MM.1S (cell line): ENCODE measurements at regions not wholly inside any gene's neighbourhood (a gene's known extent, or its start where the extent isn't known, plus 50 kb on each side); places are given as distances from the start of the nearest gene placed in this dataset.

Experiments used
- DNase-seq: peaks from one replicate; pipeline ENCODE4 v3.0.0-alpha.2; 2015
- H2AFZ ChIP-seq: fragments of 300-600 bp; sonication (generic); 2 replicates; pipeline ENCODE4 v1.6.0; 2016; ENCODE audit warnings: antibody characterized with exemption, low read length
- H3F3A ChIP-seq: fragments of 300-600 bp; sonication (generic); 2 replicates; pipeline ENCODE4 v1.6.1; 2016; ENCODE audit warnings: mild to moderate bottlenecking, antibody characterized with exemption, low read length, moderate library complexity, mixed read lengths; ENCODE audit not compliant: insufficient read depth
- H3K27ac ChIP-seq: fragments of 300-600 bp; sonication (generic); 2 replicates; pipeline ENCODE4 v1.5.1; 2016; ENCODE audit warnings: mild to moderate bottlenecking, low read length
- H3K27me3 ChIP-seq: fragments of 300-600 bp; sonication (generic); replicated peaks from 2 replicates; pipeline ENCODE4 v1.6.0; 2016; ENCODE audit warnings: low read length; ENCODE audit not compliant: insufficient read depth
- H3K36me3 ChIP-seq: fragments of 300-600 bp; sonication (generic); replicated peaks from 2 replicates; pipeline ENCODE4 v1.6.1; 2016; ENCODE audit warnings: mild to moderate bottlenecking, low read length, mixed read lengths; ENCODE audit not compliant: insufficient read depth
- H3K4me1 ChIP-seq: fragments of 300-600 bp; sonication (generic); 2 replicates; pipeline ENCODE4 v1.6.1; 2016; ENCODE audit warnings: low read length, mixed read lengths
- H3K4me2 ChIP-seq: fragments of 300-600 bp; sonication (generic); 2 replicates; pipeline ENCODE4 v1.6.0; 2016; ENCODE audit warnings: low read depth, low read length
- H3K4me3 ChIP-seq: fragments of 300-600 bp; sonication (generic); 2 replicates; pipeline ENCODE4 v1.5.1; 2016; ENCODE audit warnings: low read length, mixed read lengths
- H3K79me2 ChIP-seq: fragments of 300-600 bp; sonication (generic); 2 replicates; pipeline ENCODE4 v1.6.1; 2016; ENCODE audit warnings: mixed run types, low read length, mixed read lengths
- H3K9ac ChIP-seq: fragments of 300-600 bp; sonication (generic); 2 replicates; pipeline ENCODE4 v1.6.1; 2016; ENCODE audit warnings: low read length, mixed read lengths
- H3K9me2 ChIP-seq: fragments of 300-600 bp; sonication (generic); replicated peaks from 2 replicates; pipeline ENCODE4 v1.6.1; 2016; ENCODE audit warnings: mild to moderate bottlenecking, low read length, mixed read lengths; ENCODE audit not compliant: insufficient read depth
- H3K9me3 ChIP-seq: fragments of 300-600 bp; sonication (generic); replicated peaks from 2 replicates; pipeline ENCODE4 v1.6.1; 2016; ENCODE audit warnings: mild to moderate bottlenecking, low read length, mixed read lengths; ENCODE audit not compliant: insufficient read depth
- H4K20me1 ChIP-seq: fragments of 300-600 bp; sonication (generic); 2 replicates; pipeline ENCODE4 v1.6.1; 2016; ENCODE audit warnings: mild to moderate bottlenecking, low read length, moderate library complexity, mixed read lengths; ENCODE audit not compliant: insufficient read depth
- EZH2 ChIP-seq: fragments of 300-600 bp; sonication (generic); optimal IDR thresholded peaks from 2 replicates; pipeline ENCODE3; 2017; ENCODE audit warnings: low read depth, mild to moderate bottlenecking, antibody characterized with exemption, low read length, mixed read lengths
- EZH2phosphoT487 ChIP-seq: fragments of 300-600 bp; sonication (generic); IDR thresholded peaks from 2 replicates; pipeline ENCODE4 v1.6.1; 2018; ENCODE audit warnings: antibody characterized with exemption, low read length
- TF ChIP-seq, protein P1 (sequence below): fragments of 300-600 bp; sonication (generic); IDR thresholded peaks from 2 replicates; pipeline ENCODE4 v1.5.1; 2016; ENCODE audit warnings: antibody characterized with exemption, low read length, mixed read lengths

DNA sequence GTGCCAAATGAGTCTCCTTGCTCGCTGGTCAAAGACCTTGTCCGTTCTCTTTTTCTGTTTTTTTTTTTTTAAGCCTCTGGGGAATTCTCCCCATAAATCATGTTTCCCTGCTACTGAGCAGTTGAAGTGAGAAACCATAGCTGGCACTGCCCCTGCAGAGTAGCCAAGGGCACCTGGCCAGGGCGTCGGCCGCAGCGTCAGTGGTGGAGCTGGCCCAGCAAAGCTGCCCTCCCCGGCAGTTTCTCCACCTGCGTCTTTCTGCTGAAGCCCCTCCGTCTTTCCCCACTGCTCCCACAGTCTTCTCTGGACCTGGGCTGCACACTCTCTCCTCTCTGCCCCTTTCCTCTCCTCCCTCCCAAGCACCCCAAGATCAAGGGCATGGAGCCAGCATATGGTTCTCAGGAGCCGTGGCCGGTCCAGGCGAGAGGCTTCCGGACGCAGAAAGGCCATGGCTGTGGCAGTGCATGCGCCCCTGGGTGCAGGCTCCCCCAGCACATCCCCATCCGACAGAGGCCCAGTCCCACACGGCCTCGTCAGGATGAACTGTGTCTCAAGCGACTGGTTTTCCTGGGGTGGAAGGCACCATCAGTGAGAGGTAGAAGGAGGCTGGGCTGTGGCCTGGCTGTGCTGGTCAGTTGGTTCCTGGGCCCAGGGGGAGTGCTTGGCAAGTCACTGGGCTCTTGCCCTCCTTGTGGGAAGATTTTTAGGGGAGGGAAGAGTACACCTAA is 218.1 kb downstream of the ERMARD start:
- no peaks in the 10 kb centered on the region for H3K27me3 ChIP-seq
- H3K9me3 ChIP-seq: no peaks in the 10 kb centered on the region

DNA sequence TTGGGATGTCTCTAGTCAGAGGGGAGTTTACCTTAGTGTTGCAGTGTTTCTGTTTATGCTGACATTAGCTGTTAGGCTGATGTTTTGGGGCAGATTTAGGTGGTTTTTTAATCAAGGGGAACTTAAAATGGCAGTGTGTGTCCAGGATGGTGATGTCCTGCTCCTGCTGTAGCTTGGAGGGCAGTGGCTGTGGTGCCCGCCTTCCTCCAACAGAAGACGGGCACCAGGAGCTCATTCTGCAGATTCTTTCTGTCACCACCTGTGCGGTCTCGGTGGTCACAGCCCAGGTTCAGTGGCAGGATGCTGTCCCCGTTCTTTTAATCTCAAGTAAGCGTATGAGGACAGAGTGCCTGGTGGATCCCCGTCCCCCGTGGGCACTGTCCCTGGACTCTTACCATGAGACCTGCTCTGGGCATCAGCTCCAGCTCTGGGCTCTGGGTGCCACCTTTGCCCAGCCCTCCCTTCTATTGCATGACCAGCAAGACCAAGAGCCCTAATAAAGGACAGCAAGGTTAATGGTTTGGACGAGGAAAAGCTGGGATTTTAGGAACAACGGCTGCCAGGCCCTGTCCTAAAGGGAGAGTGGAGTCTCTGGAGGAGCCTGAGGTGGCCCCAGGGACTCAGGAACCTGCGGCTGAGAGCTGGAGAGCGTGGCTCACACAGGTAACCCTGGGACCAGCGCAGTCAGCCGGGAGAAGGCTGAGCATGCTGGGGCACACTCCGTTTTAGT is 217.3 kb downstream of the ERMARD start:
- Histone ChIP-seq H3K79me2 (no peaks in the 10 kb centered on the region), H3F3A (no peaks in the 10 kb centered on the region), H3K27ac (no peak overlapping the region), H3K36me3 (no peaks in the 10 kb centered on the region), H3K4me1 (no peaks in the 10 kb centered on the region), H3K9ac (no peak overlapping the region), H3K9me2 (no peaks in the 10 kb centered on the region), H2AFZ (no peak overlapping the region), H3K27me3 (no peaks in the 10 kb centered on the region), H3K4me3 (no peak overlapping the region), H4K20me1 (no peaks in the 10 kb centered on the region), H3K9me3 (no peaks in the 10 kb centered on the region), H3K4me2 (no peak overlapping the region)
- TF ChIP-seq, protein P1, sequence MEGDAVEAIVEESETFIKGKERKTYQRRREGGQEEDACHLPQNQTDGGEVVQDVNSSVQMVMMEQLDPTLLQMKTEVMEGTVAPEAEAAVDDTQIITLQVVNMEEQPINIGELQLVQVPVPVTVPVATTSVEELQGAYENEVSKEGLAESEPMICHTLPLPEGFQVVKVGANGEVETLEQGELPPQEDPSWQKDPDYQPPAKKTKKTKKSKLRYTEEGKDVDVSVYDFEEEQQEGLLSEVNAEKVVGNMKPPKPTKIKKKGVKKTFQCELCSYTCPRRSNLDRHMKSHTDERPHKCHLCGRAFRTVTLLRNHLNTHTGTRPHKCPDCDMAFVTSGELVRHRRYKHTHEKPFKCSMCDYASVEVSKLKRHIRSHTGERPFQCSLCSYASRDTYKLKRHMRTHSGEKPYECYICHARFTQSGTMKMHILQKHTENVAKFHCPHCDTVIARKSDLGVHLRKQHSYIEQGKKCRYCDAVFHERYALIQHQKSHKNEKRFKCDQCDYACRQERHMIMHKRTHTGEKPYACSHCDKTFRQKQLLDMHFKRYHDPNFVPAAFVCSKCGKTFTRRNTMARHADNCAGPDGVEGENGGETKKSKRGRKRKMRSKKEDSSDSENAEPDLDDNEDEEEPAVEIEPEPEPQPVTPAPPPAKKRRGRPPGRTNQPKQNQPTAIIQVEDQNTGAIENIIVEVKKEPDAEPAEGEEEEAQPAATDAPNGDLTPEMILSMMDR: no peak
- TF ChIP-seq EZH2phosphoT487 (no peak), EZH2 (no peak)
- DNase-seq: no peak

More for the DNA sequence above, 218.1 kb downstream of the ERMARD start:
- Histone ChIP-seq H3K79me2 (no peaks in the 10 kb centered on the region), H3K27ac (no peak overlapping the region), H3K36me3 (no peaks in the 10 kb centered on the region), H3F3A (no peaks in the 10 kb centered on the region), H3K9me2 (no peaks in the 10 kb centered on the region), H3K4me3 (no peak overlapping the region), H2AFZ (no peak overlapping the region), H3K9ac (no peak overlapping the region), H3K4me2 (no peak overlapping the region), H3K4me1 (no peaks in the 10 kb centered on the region), H4K20me1 (no peaks in the 10 kb centered on the region)
- TF ChIP-seq, protein P1: no peak
- TF ChIP-seq EZH2 (no peak), EZH2phosphoT487 (no peak)
- DNase-seq: no peak

DNA sequence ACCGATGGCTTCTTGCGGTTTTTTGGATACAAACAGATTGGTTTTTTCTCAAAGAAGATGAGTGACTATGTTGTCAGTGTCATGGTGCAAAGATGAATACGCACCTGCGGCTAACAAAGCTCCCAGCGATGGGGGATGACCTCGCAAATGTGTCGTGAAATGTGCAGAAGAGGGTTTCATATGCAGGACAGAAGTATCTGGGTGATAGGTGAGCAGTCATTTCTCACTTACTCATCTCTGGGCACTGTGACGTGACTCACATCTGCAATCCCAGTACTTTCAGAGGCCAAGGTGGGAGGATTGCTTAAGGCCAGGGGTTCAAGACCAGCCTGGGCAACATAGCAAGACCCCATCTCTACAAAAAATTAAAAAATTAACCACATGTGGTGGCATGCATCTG is 216.3 kb downstream of the ERMARD start:
- Histone ChIP-seq H3K4me1 (no peaks in the 10 kb centered on the region), H3K4me2 (no peak overlapping the region), H3K4me3 (no peak overlapping the region), H3K27me3 (no peaks in the 10 kb centered on the region), H3F3A (no peaks in the 10 kb centered on the region), H2AFZ (no peak overlapping the region), H3K9me2 (no peaks in the 10 kb centered on the region), H3K36me3 (no peaks in the 10 kb centered on the region), H3K9ac (no peak overlapping the region), H3K79me2 (no peaks in the 10 kb centered on the region), H4K20me1 (no peaks in the 10 kb centered on the region), H3K9me3 (no peaks in the 10 kb centered on the region), H3K27ac (no peak overlapping the region)
- no peak for DNase-seq
- TF ChIP-seq EZH2: no peak
- TF ChIP-seq, protein P1: no peak
- TF ChIP-seq EZH2phosphoT487: no peak
